ENCODE measurements at regions not wholly inside any gene's neighbourhood (a gene's known extent, or its start where the extent isn't known, plus 50 kb on each side); places are given as distances from the start of the nearest gene placed in this dataset.
"Not testable (repeated sequence)": the region's sequence is repeated elsewhere in the genome, so short reads cannot be mapped to it uniquely, and the experiment has no call there.

- not testable (repeated sequence) for TF ChIP-seq CTCF (IDR thresholded peaks at IDR 0.05; ENCODE audit: insufficient read depth, low read depth, low read length); EZH2 (IDR thresholded peaks at IDR 0.05; ENCODE audit: insufficient read depth, low read length)
These were observed 63.0 kb upstream of the AGTPBP1 start for GRCh38 chr9:85804847-85805133.

Data from astrocyte (in vitro differentiated cells and primary cell).